ENCODE measurements at regions not wholly inside any gene's neighbourhood (a gene's known extent, or its start where the extent isn't known, plus 50 kb on each side); places are given as distances from the start of the nearest gene placed in this dataset.

GRCh38 chr13:62920159-62920558, 1504.5 kb upstream of the PCDH20 start:
- no peak for DNase-seq (ENCODE audit: extremely low spot score)
- TF ChIP-seq ELF4 (IDR thresholded peaks at IDR 0.05): no peak
- no peak for TF ChIP-seq TARDBP (IDR thresholded peaks at IDR 0.05)
- TF ChIP-seq NFRKB (IDR thresholded peaks at IDR 0.05): no peak
- TF ChIP-seq L3MBTL2 (conservative IDR thresholded peaks at IDR 0.05): no peak
- no peak for TF ChIP-seq SP1 (IDR thresholded peaks at IDR 0.05)
- no peak for TF ChIP-seq FOXA1 (IDR thresholded peaks at IDR 0.05)
- TF ChIP-seq FOXK2 (IDR thresholded peaks at IDR 0.05): no peak
- no peak for TF ChIP-seq SUZ12 (IDR thresholded peaks at IDR 0.05)
- TF ChIP-seq LEF1 (IDR thresholded peaks at IDR 0.05; ENCODE audit: borderline replicate concordance): no peak
- ChIA-PET CTCF (no interaction called here), POLR2A (no interaction called here)

DNA sequence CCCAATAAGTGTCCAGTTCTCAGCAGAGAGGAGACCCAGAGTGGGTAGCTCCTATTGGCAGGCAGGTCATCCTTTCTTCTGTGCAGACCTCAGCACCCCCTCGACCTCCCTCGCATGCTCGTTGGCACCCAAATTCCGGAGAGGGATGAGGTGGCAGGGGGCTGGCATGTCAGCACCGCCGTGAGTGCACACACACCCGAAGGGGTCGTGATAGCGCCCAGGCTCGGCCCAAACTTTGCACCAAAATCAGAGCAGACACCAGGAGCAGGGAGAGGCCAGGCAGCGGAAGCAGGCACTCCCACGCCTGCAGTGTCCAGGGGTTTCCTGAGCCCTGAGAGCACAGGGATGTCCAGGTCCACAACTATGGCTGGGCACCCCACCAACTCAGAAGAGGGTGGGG, 1503.8 kb upstream of the PCDH20 start:
- CTCF ChIA-PET: no interaction called here
- no peak for DNase-seq (ENCODE audit: extremely low spot score)
- TF ChIP-seq TARDBP (IDR thresholded peaks at IDR 0.05) (no peak), L3MBTL2 (conservative IDR thresholded peaks at IDR 0.05) (no peak), CTBP1 (IDR thresholded peaks at IDR 0.05; ENCODE audit: borderline replicate concordance) (no peak), FOXM1 (IDR thresholded peaks at IDR 0.05; ENCODE audit: borderline replicate concordance) (no peak), FOXA1 (IDR thresholded peaks at IDR 0.05) (no peak), FOXK2 (IDR thresholded peaks at IDR 0.05) (no peak), HDGF (IDR thresholded peaks at IDR 0.05; ENCODE audit: borderline replicate concordance) (no peak), LEF1 (IDR thresholded peaks at IDR 0.05; ENCODE audit: borderline replicate concordance) (no peak), BHLHE40 (IDR thresholded peaks at IDR 0.05; ENCODE audit: borderline replicate concordance) (no peak), NFRKB (IDR thresholded peaks at IDR 0.05) (no peak), ZNF384 (IDR thresholded peaks at IDR 0.05) (no peak), SUZ12 (IDR thresholded peaks at IDR 0.05) (no peak), ELF4 (IDR thresholded peaks at IDR 0.05) (no peak), ARNT (IDR thresholded peaks at IDR 0.05) (no peak)
- TF ChIP-seq, protein P1, sequence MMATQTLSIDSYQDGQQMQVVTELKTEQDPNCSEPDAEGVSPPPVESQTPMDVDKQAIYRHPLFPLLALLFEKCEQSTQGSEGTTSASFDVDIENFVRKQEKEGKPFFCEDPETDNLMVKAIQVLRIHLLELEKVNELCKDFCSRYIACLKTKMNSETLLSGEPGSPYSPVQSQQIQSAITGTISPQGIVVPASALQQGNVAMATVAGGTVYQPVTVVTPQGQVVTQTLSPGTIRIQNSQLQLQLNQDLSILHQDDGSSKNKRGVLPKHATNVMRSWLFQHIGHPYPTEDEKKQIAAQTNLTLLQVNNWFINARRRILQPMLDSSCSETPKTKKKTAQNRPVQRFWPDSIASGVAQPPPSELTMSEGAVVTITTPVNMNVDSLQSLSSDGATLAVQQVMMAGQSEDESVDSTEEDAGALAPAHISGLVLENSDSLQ (IDR thresholded peaks at IDR 0.05): no peak
- POLR2A ChIA-PET: no interaction called here

- CTCF ChIA-PET: no interaction called here
- POLR2A ChIA-PET: interaction anchor here (0.7 kb wide), 1 partner anchor 20 kb away, joined by 3 read pairs; no protein-coding TSS in a partner anchor
- no peak for DNase-seq (ENCODE audit: extremely low spot score)
- TF ChIP-seq, protein P1 (IDR thresholded peaks at IDR 0.05): 0 out of 2 replicates have a peak, but pooled peaks have one; percentile 13
- TF ChIP-seq FOXM1 (IDR thresholded peaks at IDR 0.05; ENCODE audit: borderline replicate concordance): no peak
These were observed 1495.0 kb upstream of the PCDH20 start for GRCh38 chr13:62910541-62911060.

- ChIA-PET CTCF (interaction anchor here (0.6 kb wide), 1 partner anchor 149 kb away, joined by 7 read pairs; no protein-coding TSS in a partner anchor), POLR2A (no interaction called here)
- TF ChIP-seq, protein P1 (IDR thresholded peaks at IDR 0.05): 0 out of 2 replicates have a peak, but pooled peaks have one; percentile 23
- no peak for TF ChIP-seq ARNT (IDR thresholded peaks at IDR 0.05)
- no peak for DNase-seq (ENCODE audit: extremely low spot score)
These were observed 1492.7 kb upstream of the PCDH20 start for GRCh38 chr13:62908321-62908720.

DNA sequence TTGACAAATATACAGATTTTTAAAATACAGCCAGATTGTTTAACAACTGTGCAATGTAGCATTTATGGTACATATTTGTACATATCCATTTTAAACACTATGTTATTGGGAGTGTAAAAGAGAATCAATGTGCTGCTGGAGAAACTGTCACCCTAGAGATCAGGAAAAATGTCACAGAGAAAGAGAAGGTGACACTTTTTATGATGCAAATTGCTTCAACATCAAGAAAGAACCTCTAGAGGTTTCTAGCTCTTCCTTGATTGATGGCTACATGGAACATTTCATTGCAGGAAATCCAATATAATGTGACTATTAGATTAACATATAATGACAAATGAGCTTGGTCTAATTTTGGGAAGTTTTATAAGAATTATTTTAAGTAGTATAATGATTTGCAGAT, 1491.2 kb upstream of the PCDH20 start:
- no peak for DNase-seq (ENCODE audit: extremely low spot score)
- CTCF ChIA-PET: interaction anchor here (0.6 kb wide), 1 partner anchor 171 kb away, joined by 3 read pairs; no protein-coding TSS in a partner anchor
- POLR2A ChIA-PET: no interaction called here
- TF ChIP-seq, protein P1 (IDR thresholded peaks at IDR 0.05): 0 out of 2 replicates have a peak, but pooled peaks have one; percentile 1
- TF ChIP-seq ZNF384 (IDR thresholded peaks at IDR 0.05): no peak

DNA sequence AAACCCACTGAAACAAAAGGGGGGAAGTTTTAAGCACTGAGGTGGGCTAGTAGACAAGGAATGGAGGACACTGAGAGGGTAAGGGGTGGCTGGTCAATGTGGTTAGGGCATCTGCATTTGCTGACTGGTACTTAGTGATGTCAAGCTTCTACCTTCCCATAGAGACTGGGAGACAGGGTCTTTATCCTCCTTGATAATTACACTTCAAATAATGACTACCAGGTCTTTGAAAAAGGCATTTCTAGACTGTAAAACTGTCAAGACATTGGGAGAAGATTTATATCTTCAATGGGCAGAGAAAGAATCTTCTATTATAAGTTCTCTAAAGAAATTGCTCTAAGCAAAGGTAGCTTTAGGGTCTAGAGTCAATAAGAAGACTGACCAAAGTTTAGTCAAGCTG, 1490.8 kb upstream of the PCDH20 start:
- TF ChIP-seq, protein P1 (IDR thresholded peaks at IDR 0.05): peak; percentile 60
- no peak for TF ChIP-seq NFRKB (IDR thresholded peaks at IDR 0.05)
- no peak for TF ChIP-seq ZNF384 (IDR thresholded peaks at IDR 0.05)
- no peak for TF ChIP-seq ELF4 (IDR thresholded peaks at IDR 0.05)
- ChIA-PET POLR2A (no interaction called here), CTCF (interaction anchor here (0.6 kb wide), 1 partner anchor 171 kb away, joined by 3 read pairs; no protein-coding TSS in a partner anchor)
- DNase-seq (ENCODE audit: extremely low spot score): no peak

Data from HEK293T (cell line).